GM19463 (cell line): ENCODE measurements at regions not wholly inside any gene's neighbourhood (a gene's known extent, or its start where the extent isn't known, plus 50 kb on each side); places are given as distances from the start of the nearest gene placed in this dataset.
"Not testable (repeated sequence)": the region's sequence is repeated elsewhere in the genome, so short reads cannot be mapped to it uniquely, and the experiment has no call there.

ENCODE experiments used
- ATAC-seq: cut with Tn5 transposase; IDR thresholded peaks from one replicate; pipeline ENCODE4 v1.9.1; 2021; ENCODE audit warnings: mild to moderate bottlenecking, moderate library complexity; ENCODE audit not compliant: unreplicated experiment

DNA sequence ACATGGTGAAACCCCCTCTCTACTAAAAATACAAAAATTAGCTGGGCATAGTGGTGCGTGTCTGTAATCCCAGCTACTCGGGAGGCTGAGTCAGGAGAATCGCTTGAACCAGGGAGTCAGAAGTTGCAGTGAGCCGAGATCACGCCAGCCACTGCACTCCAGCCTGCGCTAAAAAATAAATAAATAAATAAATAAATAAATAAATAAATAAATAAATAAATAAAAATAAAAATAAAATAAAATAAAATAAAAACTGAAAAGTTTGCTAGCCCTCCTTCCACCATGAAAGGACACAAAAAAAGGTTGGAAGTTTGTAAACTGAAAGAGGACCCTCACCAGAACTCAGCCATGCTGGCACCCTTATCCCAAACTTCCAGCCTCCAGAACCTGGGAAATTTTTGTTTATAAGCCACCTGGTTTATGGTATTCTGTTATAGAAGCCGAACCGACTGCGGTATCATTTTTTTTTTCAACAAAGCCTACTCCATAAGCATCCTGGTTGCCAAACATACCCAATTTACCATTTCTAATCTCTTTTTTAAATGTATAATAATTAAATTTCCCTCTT is 448.2 kb downstream of the SEMA3D start:
- no peak for ATAC-seq

DNA sequence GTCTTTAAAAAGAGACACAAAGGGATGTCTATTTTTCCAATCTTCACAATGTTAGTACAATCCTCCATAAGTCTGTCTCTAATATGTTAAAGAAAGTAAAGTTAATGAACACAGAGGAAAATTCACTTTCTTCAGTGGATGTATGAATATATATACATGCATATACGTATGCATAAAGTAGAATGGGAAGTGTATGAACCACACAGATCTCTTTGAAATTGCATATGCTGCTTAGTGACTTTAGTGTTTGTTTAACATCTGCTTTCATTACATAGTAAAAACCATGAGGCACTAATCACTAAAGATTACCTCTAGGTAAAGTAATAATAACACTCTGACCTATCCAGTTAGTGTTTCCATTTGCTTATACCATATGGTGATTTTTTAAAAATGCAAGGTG is 451.2 kb downstream of the SEMA3D start:
- ATAC-seq: no peak

DNA sequence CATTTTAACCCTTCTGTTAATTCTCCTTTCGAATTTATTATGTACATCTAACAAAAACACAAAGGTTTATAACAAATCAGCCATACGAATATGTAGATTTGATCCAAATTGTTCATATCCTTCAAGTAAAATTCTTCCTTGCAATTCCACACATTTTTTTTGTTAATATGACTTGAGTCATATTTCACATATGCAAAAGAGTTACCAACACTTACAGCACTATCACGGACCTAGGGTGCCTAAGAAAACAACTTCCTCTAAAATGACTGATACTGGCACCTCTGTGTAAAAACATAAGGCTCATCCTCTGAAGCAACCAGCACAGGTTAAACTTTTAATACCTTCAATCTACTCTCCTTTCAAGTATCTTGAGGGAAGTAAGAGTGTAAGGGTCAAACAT is 451.8 kb downstream of the SEMA3D start:
- no peak for ATAC-seq

DNA sequence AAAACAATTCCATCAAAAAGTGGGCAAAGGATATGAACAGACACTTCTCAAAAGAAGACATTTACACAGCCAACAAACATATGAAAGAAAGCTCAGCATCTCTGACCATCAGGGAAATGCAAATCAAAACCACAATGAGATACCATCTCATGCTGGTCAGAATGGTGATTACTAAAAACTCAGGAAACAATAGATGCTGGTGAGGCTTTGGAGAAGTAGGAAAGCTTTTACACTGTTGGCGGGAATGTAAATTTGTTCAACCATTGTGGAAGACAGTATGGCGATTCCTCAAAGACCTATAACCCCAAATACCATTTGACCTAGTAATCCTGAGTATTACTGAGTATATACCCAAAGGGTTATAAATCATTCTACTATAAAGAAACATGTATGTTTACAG is 452.9 kb downstream of the SEMA3D start:
- not testable (repeated sequence) for ATAC-seq

DNA sequence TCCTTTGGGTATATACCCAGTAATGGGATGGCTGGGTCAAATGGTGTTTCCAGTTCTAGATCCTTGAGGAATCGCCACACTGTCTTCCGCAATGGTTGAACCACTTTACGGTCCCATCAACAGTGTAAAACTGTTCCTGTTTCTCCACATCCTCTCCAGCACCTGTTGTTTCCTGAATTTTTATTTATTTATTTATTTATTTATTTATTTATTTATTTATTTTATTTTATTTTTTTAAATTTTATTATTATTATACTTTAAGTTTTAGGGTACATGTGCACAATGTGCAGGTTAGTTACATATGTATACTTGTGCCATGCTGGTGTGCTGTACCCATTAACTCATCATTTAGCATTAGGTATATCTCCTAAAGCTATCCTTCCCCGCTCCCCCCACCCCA is 456.0 kb downstream of the SEMA3D start:
- not testable (repeated sequence) for ATAC-seq

DNA sequence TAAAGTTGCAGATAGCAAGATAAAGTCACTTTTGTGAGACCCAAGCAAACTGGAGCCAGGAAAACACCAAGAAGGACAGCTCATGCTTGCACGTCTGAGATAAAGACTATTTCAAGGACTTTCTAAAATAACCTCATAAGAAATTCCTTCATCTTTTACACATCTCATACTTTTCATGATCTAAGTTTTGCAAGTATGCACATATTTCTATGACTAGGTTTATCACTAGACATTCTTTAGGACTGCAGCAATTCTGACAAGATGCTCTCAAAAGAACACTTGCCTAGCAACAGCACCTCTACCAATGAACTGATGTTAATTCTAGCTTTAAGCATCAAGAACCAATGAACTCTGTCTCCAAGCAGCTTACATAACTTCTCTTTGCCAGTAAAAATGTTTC is 457.6 kb downstream of the SEMA3D start:
- ATAC-seq: no peak

DNA sequence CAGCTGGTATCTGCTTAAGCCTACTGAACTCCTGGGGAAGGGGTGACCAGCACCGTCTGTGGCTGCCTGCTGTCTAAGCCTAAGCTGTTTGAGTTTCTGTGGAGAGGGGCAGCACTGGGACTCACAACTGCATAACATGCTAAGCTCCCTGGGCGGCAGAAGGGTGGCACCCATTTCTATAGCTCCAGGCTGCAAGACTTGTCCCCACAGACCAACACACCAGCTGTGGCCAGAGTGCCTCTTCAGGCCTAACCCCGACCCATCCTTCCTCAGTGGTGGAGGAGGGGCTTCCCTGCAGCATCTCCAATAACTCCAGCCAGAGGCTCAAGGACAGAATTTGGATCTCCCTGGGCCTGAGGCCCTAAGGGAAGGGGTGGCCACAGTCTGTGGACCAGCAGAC is 464.1 kb downstream of the SEMA3D start:
- ATAC-seq: no peak

DNA sequence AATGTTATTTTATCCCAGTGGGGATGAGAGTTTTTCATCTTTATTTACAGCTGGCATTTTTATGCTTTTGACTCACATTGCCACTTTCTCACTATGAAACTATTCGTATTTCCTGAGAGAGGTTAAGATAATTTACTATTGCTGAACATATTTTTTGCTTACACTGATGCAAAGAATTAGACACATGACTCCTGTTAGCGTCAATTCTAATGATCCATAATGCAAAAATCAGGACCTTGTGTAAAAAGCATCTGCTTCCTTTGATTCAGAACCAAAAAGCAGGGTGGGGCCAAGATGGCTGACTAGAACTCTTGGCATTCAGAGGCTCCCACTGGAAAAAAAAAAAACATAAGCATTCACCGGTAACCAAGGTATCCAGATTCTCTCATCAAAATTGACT is 464.8 kb downstream of the SEMA3D start:
- no peak for ATAC-seq

DNA sequence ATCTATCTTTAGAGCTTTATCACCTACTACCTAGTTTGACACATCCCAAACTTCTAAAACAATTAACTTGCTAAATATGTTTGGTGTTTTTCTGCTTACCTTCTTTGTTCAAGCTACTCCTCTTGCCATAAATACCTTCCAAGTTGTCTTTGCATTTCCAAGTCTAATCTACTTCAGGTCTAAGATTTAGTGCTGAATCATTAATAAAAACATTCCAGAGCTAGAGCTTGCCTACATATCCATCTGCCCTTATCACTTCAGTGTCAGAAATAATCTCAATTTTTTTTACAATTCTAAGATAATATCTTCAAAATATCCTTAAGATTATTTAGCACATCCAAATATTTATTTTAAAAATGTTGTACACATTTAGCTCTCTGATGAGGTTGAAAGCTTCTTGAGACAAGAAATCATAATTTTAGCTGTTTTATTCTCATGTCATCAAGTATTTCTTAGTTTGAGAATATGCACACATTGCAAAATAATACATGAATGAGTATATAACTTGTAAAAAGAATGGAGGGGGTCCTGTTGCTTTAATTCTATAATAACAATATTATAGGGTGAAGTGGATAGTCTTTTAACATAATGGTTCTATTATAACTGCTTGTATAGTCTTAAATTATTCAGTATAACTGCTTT is 466.3 kb downstream of the SEMA3D start:
- no peak for ATAC-seq

DNA sequence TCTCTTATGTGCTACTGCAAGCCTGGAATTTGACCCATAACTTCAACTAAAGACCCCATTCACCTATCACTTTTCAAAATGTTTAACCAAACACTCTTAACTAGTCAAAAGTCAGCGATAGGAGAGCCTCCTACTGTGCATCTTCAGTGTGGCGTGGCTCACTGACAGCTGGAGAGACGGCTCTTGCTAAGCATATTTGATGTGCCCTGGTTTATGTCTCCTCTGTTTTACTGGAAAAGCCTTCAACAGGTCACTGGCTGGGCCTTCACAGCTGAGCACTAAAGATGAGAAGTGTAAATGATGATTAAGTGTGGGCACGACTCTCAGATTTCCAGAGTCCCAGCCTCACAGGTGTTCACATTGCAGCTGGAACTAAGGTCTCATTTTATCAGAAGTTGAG is 472.1 kb downstream of the SEMA3D start:
- ATAC-seq: no peak

DNA sequence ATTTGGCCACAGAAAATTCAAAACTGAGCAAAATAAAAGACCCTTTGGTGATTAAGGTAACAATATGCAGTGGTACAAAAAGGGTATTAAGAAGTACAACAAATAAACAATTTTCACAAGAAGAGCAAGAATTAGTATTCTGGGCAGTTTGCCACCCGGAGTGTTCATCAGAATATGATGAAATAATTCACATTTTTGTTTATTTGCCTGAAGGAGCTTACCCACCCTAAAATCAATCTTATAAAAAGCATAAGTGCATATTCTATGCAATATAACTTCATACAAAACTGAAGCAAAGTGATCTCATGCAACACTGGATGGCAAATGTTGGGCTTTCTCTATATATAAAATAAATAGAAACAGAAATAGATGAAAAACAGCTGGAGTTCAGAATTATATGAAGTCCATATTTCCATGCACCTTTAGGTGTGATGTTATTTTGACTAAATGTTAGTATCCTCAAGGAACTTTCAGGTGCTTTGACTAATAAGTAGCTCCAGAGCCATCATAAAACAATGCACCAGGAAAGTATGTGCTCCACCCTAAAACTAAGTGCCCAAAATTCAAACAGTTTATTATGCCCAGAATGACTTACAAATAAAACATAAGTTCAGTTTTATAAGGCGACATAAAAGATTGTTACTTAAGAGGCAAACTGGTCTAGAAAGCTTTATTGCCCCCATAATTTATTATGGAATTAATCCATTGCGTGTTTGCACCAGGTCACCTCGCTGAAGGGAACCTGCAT is 474.3 kb downstream of the SEMA3D start:
- ATAC-seq: no peak

DNA sequence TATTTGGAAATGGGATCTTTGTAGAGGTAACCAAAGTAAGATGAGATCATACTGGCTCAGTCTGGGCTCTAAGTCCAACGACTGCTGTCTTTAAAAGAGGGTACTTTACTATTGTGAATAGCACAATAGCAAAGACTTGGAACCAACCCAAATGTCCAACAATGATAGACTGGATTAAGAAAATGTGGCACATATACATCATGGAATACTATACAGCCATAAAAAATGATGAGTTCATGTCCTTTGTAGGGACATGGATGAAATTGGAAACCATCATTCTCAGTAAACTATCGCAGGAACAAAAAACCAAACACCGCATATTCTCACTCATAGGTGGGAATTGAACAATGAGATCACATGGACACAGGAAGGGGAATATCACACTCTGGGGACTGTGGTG is 476.3 kb downstream of the SEMA3D start:
- ATAC-seq: not testable (repeated sequence)

DNA sequence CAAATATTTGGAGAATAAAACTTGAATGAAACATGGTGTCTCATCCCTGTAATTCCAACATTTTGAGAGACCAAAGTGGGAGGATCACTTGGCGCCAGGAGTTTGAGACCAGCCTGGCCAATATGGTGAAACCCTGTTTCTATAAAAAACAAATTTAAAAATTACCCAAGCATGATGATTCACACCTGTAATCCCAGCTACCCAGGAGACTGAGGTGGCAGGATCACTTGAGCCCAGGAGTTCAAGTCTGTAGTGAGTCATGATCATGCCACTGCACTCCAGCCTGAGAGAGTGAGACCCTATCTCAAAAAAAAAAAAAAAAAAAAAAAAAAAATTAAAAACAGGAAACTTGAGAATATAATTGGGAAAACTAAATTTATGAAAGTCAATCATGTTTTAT is 481.1 kb downstream of the SEMA3D start:
- no peak for ATAC-seq

DNA sequence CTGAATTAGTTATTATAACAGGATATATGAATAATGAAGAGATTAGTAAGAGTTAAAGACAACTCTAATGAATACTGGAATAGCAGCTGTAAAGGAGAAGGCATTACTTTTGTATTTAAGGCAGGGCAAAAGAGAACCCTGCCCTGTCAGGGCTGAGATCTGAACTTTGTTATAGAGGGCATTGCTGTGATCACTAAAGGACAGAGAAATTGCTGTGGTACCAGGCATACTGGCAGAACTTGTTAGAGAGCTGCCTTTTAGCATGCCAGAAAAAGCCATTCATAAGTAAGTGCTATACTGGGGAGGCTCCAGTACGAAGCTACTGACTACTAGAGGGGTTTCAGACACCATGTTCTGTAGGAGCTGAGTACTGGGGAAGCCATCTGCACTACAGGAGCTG is 481.8 kb downstream of the SEMA3D start:
- no peak for ATAC-seq

DNA sequence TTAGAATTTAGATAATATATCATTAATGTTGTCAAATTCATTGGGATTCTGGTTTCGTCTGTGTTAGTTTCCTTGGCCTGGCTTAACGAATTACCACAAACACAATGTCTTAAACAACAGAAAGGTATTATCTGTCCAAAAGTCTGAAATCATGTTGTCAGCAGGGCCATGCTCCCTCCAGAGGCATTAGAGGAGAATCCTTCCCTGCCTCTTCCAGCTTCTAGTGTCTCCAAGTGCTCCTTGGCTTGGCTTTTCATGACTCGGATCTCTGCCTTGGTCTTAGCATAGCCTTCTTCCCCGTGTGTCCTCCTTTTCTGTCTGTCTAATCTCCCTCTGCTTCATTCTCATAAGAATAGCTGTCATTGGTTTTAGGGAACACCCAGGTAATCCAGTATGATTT is 482.5 kb downstream of the SEMA3D start:
- no peak for ATAC-seq

DNA sequence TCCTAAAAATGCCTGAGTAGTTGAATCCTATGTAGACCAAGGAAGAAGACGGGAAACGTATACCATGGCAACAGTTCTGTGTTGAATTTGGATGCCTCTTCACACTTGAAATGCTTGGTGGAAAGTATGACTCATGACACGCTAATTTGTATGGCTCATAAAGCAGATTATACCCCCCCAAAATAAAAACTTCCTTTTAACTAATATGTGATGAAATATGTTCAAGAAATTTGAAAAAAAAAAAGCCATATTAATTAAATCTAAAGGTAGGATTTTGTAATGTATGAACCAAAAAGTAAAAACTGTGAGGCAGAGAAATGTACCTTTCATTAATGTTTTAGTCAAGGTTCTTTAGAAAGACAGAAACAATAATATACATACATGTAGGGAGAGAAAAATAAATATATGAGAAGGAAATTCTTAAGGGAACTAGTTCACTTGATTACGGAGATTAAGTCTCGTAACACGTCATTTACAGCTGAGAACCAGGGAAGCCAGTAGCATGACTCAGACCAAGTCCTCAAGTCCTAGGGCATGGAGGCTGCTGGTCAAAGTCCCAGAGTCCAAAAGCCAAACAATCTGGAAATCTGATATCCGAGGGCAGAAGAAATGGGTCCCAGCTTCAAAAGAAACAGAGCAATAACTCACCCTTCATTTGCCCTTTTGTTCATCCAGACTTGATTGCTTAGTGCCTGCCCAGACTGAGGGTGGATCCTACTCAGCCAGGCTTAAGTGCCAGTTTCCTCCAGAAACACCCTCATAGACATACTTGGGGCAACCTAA is 485.1 kb downstream of the SEMA3D start:
- ATAC-seq: no peak

DNA sequence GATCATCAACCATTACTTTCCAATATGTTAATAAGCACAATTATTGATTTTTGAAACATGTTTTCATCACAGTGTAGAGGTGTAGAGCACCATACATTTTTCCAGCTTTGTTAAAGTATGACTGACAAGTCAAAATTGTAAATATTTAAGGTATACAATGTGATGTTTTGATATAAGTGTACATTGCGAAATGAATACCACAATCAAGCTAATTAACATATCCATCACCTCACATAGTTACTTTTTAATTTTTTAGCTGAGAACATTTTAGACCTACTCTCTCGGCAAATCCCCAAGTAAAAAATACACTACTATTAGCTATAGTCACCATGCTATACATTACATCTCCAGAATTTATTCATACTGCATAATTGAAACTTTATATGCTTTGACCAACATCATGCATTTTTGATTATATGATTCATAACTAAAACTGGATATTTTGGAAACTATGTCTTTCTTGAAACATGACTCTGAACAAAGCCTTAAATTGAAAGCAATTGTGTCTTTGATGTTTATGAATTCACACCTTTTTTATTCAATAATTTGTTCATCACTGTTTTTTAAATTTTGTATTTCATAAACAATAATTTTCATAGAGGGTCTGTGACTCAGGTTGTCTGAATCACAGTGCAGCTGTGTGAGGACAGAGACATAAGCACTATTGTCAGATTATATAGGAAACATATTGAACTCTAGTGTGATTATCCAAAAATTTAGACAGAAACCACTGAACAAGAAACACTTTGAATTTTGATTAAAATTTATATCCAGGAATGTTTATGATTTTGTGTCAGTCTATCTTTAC is 486.1 kb downstream of the SEMA3D start:
- ATAC-seq: no peak

DNA sequence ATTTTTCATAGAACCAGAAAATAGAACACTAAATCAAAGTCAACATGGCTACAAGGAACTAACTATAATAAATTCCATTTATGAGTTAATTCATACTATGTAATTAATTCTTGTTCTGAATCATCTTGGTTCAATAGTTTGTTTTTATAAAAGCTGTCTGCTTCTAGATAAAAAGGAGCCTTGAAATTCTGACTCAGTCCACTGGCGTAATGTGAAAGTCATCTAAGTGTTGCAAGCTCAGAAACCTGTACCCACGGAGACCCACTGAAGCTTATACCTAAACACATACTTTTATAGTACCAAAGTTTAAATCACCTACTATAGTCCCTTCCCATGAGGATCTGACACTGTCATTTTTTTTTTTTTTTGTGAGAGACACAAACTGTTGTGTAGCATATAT is 489.4 kb downstream of the SEMA3D start:
- no peak for ATAC-seq

DNA sequence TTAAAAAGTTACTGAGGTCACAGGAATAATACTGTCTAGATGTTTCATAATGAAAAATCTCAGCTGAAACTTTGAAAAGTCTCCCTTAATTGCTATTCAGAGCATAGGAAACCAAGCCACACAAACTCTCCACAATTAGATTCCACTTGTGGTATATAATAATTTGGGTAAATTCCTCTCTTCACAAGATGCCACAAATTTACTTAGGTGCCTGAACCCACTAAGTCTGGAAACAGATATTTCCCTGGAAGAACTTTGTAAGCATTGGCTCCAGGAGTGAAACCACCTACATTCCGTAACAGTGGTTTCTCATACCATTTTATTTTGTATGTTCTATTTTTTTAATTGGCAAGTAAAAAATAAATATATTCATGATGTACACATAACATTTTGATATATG is 493.4 kb downstream of the SEMA3D start:
- no peak for ATAC-seq

DNA sequence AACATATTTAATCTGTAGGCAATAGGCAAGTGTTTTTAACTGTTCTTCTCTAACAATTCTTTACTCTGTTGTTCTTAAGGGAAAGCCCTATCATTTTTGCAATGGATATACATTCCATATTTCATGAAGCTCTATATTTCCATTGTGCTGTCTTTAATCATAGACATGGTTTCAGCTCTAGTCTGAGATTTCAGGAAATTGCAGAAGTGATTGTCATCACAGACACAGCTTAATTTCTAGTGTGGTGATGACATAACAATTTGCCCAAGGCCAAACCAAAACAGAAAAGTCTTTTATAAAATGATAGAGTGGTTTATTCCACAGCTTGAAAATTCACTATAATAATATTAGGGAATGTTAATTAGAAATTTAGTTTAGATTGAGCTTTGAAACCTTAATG is 494.1 kb upstream of the SEMA3A start:
- ATAC-seq: no peak

DNA sequence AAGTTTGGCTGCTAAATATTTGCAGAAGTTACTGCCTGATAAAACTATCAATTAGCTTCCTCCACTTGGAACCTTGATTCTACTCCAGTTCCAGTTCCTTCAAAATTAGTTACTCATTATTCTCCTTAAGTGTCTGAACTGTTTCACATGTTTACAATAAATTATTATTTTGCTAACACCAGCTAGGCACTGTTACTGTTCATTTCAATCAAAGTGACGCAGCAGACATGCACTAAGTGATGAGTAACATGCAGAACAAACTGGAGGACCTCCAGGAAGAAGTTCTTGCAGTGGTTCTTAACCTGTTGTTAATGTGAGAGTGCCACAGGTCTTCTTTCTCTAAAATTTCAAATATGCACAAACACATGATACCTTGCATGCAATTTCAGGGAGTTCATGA is 491.8 kb upstream of the SEMA3A start:
- no peak for ATAC-seq
